Activated T-helper 1 cell treated with anti-CD3 and anti-CD28 coated beads, Interleukin-12 subunit alpha, Interleukin-12 subunit beta, Interleukin-2, Interleukin-4 antibody, amounts not matched to agents 30 ng/mL and 10 ng/mL and 1 ng/mL, durations not matched to agents 14 hours and 24 hours and 36 hours (primary cell): ENCODE measurements at regions not wholly inside any gene's neighbourhood (a gene's known extent, or its start where the extent isn't known, plus 50 kb on each side); places are given as distances from the start of the nearest gene placed in this dataset.

Source experiments
- DNase-seq: peaks from one replicate; pipeline ENCODE4 v3.0.0; 2021; ENCODE audit warnings: low spot score
- H3K27ac Mint-ChIP-seq: one replicate; pipeline ENCODE4 v1.8.0; 2021; ENCODE audit warnings: mild to moderate bottlenecking, mixed read lengths
- H3K27me3 Mint-ChIP-seq: one replicate; pipeline ENCODE4 v1.8.0; 2022; ENCODE audit warnings: mild to moderate bottlenecking, moderate library complexity, mixed read lengths; ENCODE audit not compliant: insufficient read depth
- H3K36me3 Mint-ChIP-seq: one replicate; pipeline ENCODE4 v1.8.0; 2021; ENCODE audit warnings: low read depth, mixed read lengths
- H3K4me1 Mint-ChIP-seq: one replicate; pipeline ENCODE4 v1.8.0; 2021; ENCODE audit warnings: low read depth, mixed read lengths
- H3K4me3 Mint-ChIP-seq: one replicate; pipeline ENCODE4 v1.8.0; 2021; ENCODE audit warnings: mild to moderate bottlenecking, moderate library complexity, mixed read lengths
- H3K9me3 Mint-ChIP-seq: one replicate; pipeline ENCODE4 v1.8.0; 2021; ENCODE audit warnings: mixed read lengths
- intact Hi-C: fragments of 100-400 bp; cut with micrococcal nuclease; formaldehyde crosslinking; loops from one replicate; pipeline ENCODE4 v1.15.1; 2024

GRCh38 chr4:58510652-58511051, 1400.5 kb upstream of the IGFBP7 start:
- peaks cover 3% of the 10 kb centered on the region for H3K9me3 Mint-ChIP-seq

GRCh38 chr4:58507079-58507478, 1396.9 kb upstream of the IGFBP7 start:
- H3K9me3 Mint-ChIP-seq, result peaks cover 7% of the 10 kb centered on the region
- intact Hi-C loops, result no loop called here

More at GRCh38 chr4:58510652-58511051, 1400.5 kb upstream of the IGFBP7 start:
- H3K4me3 Mint-ChIP-seq, result no peak overlapping the region
- no peak overlapping the region for H3K27ac Mint-ChIP-seq
- DNase-seq, result no peak
- H3K36me3 Mint-ChIP-seq, result no peaks in the 10 kb centered on the region
- H3K4me1 Mint-ChIP-seq, result no peaks in the 10 kb centered on the region
- intact Hi-C loops, result no loop called here
- no peaks in the 10 kb centered on the region for H3K27me3 Mint-ChIP-seq

GRCh38 chr4:58502839-58503238, 1392.7 kb upstream of the IGFBP7 start:
- no peaks in the 10 kb centered on the region for H3K36me3 Mint-ChIP-seq
- H3K27me3 Mint-ChIP-seq, result no peaks in the 10 kb centered on the region
- no peak for DNase-seq
- peaks cover 7% of the 10 kb centered on the region for H3K9me3 Mint-ChIP-seq
- no peak overlapping the region for H3K27ac Mint-ChIP-seq
- intact Hi-C loops, result no loop called here
- H3K4me1 Mint-ChIP-seq, result no peaks in the 10 kb centered on the region
- no peak overlapping the region for H3K4me3 Mint-ChIP-seq

More at GRCh38 chr4:58507079-58507478, 1396.9 kb upstream of the IGFBP7 start:
- H3K27ac Mint-ChIP-seq, result no peak overlapping the region
- no peaks in the 10 kb centered on the region for H3K36me3 Mint-ChIP-seq
- no peaks in the 10 kb centered on the region for H3K27me3 Mint-ChIP-seq
- no peak for DNase-seq
- H3K4me3 Mint-ChIP-seq, result no peak overlapping the region
- H3K4me1 Mint-ChIP-seq, result no peaks in the 10 kb centered on the region

DNA sequence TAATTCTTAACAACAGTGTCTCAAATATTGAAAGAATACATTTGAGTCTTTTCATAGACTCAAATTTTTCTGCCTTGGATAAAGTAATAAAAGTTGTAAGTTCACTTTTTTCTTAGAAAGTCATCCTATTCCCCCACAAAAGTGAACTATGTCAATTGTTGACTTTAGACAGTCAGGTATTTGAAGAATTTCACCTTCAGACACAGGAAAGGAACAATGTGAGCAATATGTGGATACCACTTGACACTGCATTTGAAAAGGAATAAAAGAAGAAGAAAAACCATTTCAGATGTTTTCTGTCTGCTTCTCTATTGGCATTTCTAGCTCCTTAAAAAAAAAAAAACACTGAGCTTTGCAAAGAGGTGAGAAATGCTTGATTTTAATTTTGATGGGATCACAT, 1389.0 kb upstream of the IGFBP7 start:
- Mint-ChIP-seq H3K36me3 (no peaks in the 10 kb centered on the region), H3K4me3 (no peak overlapping the region), H3K27ac (no peak overlapping the region), H3K9me3 (peaks cover 8% of the 10 kb centered on the region), H3K27me3 (no peaks in the 10 kb centered on the region), H3K4me1 (no peaks in the 10 kb centered on the region)
- intact Hi-C loops, result no loop called here
- DNase-seq, result no peak

DNA sequence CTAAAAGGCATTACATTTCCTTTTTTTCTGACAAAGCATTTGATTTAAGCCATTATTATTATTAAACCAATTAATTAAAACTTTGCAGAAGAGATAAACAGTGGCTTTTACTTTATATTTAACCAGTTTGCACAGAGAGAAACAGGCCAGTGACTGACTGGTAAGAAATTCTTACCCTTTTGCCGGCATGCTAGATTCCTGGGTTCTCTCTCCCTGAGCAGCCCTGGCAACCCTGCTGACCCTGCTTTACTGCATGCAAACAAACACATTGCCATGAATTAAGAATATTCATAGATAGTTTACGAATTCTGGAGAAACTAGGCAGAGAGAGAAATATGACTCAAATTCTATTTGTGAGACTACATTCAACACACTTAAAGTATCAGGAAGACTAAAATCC, 1381.4 kb upstream of the IGFBP7 start:
- Mint-ChIP-seq H3K27me3 (no peaks in the 10 kb centered on the region), H3K4me3 (no peak overlapping the region), H3K27ac (no peak overlapping the region), H3K9me3 (peaks cover 15% of the 10 kb centered on the region), H3K4me1 (no peaks in the 10 kb centered on the region), H3K36me3 (no peaks in the 10 kb centered on the region)
- intact Hi-C loops, result no loop called here
- DNase-seq, result no peak

DNA sequence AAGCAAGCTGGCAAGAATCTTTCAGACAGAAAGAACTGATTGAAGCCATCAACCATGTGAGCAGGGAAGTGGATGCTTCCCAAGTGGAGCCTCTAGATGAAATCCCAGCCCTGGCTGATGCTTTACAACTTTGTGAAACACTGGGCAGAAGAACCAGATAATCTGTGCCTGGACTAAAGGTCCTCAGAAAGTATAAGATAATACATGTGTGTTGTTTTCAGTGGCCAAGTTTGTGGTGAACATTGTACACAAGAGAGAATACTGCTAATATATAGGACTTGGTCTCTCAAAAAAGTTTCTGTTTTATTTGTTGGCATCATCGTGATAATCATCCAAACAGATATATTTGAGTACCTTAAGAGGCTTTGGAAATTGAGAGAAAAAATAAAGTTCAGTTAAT, 1367.8 kb upstream of the IGFBP7 start:
- Mint-ChIP-seq H3K27ac (no peak overlapping the region), H3K4me1 (no peaks in the 10 kb centered on the region), H3K9me3 (peaks cover 5% of the 10 kb centered on the region), H3K36me3 (no peaks in the 10 kb centered on the region), H3K27me3 (no peaks in the 10 kb centered on the region), H3K4me3 (no peak overlapping the region)
- no peak for DNase-seq
- intact Hi-C loops, result no loop called here

DNA sequence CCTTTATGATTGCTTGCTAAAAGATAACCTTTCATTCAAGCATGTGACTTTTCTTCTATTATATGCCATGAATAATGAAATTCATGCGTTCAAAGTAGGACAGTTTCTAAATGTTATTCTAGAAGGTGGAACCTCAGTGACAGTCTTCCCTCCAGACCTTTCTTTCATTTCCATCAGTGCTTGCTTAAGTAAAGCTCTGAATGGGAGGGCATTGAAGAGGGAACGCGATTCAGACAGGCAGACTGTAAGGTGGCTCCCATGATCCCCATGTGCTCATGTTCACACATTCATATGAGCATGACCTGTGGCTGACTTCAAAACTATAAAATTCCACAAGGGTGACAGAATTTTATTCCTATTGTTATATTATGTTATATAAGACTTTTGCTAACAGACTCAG, 1367.3 kb upstream of the IGFBP7 start:
- no peak overlapping the region for H3K4me3 Mint-ChIP-seq
- no peaks in the 10 kb centered on the region for H3K27me3 Mint-ChIP-seq
- H3K36me3 Mint-ChIP-seq, result no peaks in the 10 kb centered on the region
- intact Hi-C loops, result no loop called here
- no peak for DNase-seq
- H3K27ac Mint-ChIP-seq, result no peak overlapping the region
- no peaks in the 10 kb centered on the region for H3K4me1 Mint-ChIP-seq
- H3K9me3 Mint-ChIP-seq, result peaks cover 5% of the 10 kb centered on the region

DNA sequence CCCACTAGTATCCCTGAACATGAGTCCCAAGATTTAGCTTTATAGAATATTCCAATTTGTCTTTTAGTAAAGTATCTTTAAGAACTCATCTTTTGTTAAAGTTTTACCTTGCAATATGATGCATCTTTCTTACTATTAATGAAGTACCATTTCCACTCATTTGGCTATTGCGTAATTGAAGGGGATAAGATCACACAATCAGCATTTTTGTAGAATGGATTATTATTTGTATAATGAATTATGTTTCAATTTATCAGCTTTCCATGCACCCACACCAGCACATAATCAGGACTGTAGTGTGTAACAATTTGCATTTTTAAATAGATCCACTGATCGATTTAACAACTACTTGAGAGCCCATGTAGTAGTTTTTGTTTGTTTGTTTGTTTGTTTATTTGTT, 1364.9 kb upstream of the IGFBP7 start:
- H3K9me3 Mint-ChIP-seq, result peaks cover 5% of the 10 kb centered on the region
- H3K27me3 Mint-ChIP-seq, result no peaks in the 10 kb centered on the region
- no peak for DNase-seq
- H3K4me1 Mint-ChIP-seq, result no peaks in the 10 kb centered on the region
- H3K36me3 Mint-ChIP-seq, result no peaks in the 10 kb centered on the region
- no peak overlapping the region for H3K4me3 Mint-ChIP-seq
- intact Hi-C loops, result no loop called here
- no peak overlapping the region for H3K27ac Mint-ChIP-seq

DNA sequence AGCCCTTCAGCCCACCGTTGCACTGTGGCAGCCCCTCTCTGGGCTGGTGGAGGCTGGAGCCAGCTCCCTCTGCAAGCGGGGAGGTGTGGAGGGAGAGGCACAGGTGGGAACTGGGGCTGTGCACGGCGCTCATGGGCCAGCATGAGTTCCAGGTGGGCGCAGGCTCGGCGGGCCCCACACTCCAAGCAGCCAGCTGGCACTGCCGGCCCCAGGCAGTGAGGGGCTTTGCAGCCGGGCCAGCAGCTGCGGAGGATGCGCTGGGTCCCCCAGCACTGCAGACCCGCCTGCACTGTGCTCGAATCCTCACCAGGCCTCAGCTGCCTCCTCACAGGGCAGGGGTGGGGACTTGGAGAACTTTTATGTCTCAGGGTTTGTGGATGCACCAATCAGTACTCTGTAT, 1354.8 kb upstream of the IGFBP7 start:
- Mint-ChIP-seq H3K4me3 (no peak overlapping the region), H3K4me1 (no peaks in the 10 kb centered on the region), H3K9me3 (peaks cover 10% of the 10 kb centered on the region), H3K27ac (no peak overlapping the region), H3K27me3 (no peaks in the 10 kb centered on the region), H3K36me3 (no peaks in the 10 kb centered on the region)
- intact Hi-C loops, result no loop called here
- no peak for DNase-seq

DNA sequence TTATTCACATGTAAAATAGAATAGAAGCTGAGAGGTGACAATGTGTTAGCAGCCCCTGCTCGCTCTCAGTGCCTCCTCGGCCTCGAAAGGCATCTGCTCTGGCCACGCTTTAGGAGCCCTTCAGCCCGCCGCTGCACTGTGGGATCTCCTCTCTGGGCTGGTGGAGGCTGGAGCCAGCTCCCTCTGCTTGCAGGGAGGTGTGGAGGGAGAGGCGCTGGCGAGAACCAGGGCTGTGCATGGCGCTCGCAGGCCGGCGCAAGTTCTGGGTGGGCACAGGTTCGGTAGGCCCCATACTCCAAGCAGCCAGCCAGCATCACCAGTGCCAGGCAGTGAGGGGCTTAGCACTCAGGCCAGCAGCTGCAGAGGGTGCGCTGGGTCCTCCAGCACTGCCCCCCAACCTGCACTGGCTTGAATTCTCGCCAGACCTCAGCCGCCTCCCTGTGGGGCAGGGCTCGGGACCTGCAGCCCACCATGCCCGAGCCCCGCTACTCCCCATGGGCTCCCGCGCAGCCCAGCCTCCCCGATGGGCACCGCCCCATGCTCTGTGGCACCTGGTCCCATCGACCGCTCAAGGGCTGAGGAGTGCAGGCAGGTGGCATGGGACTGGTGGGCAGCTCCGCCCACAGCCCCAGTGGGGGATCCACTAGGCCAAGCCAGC, 1346.7 kb upstream of the IGFBP7 start:
- Mint-ChIP-seq H3K4me1 (no peaks in the 10 kb centered on the region), H3K27ac (no peak overlapping the region), H3K36me3 (no peaks in the 10 kb centered on the region), H3K4me3 (no peak overlapping the region), H3K9me3 (peaks cover 20% of the 10 kb centered on the region), H3K27me3 (no peaks in the 10 kb centered on the region)
- no peak for DNase-seq
- intact Hi-C loops, result no loop called here

- no peaks in the 10 kb centered on the region for H3K36me3 Mint-ChIP-seq
- no peak for DNase-seq
- H3K27me3 Mint-ChIP-seq, result no peaks in the 10 kb centered on the region
- H3K9me3 Mint-ChIP-seq, result peaks cover 17% of the 10 kb centered on the region
- H3K4me3 Mint-ChIP-seq, result no peak overlapping the region
- no peak overlapping the region for H3K27ac Mint-ChIP-seq
- intact Hi-C loops, result no loop called here
- H3K4me1 Mint-ChIP-seq, result no peaks in the 10 kb centered on the region
These were observed 1343.8 kb upstream of the IGFBP7 start for GRCh38 chr4:58453956-58454355.

DNA sequence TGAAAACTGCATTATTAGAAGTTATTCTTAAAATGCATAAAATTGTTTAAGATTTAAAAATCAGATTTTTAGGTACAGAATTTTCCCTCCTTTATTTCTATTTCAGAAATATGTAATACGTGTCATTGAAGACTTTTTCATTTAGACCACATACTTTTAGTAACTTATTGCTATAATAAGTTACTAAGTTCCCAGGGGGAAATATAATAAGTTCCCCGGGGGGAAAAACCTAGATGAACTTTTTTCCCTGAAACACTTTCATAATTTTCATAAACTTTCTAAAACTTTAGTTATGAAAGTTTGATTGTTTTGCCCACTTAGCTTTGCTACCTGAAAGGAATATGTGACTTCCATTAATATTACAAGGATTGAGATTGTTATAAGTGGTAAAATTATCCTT, 1341.5 kb upstream of the IGFBP7 start:
- no peak overlapping the region for H3K27ac Mint-ChIP-seq
- no peaks in the 10 kb centered on the region for H3K4me1 Mint-ChIP-seq

GRCh38 chr4:58435871-58436270, 1325.7 kb upstream of the IGFBP7 start:
- no peak for DNase-seq
- intact Hi-C loops, result no loop called here

More for the DNA sequence above, 1341.5 kb upstream of the IGFBP7 start:
- Mint-ChIP-seq H3K27me3 (no peaks in the 10 kb centered on the region), H3K4me3 (no peak overlapping the region), H3K36me3 (no peaks in the 10 kb centered on the region), H3K9me3 (peaks cover 9% of the 10 kb centered on the region)
- DNase-seq, result no peak
- intact Hi-C loops, result no loop called here

GRCh38 chr4:58413849-58414248, 1303.7 kb upstream of the IGFBP7 start:
- DNase-seq, result no peak
- Mint-ChIP-seq H3K27me3 (no peaks in the 10 kb centered on the region), H3K9me3 (peaks cover 5% of the 10 kb centered on the region), H3K36me3 (no peaks in the 10 kb centered on the region), H3K4me1 (no peaks in the 10 kb centered on the region), H3K27ac (no peak overlapping the region), H3K4me3 (no peak overlapping the region)
- intact Hi-C loops, result no loop called here

More at GRCh38 chr4:58435871-58436270, 1325.7 kb upstream of the IGFBP7 start:
- Mint-ChIP-seq H3K9me3 (peaks cover 14% of the 10 kb centered on the region), H3K4me1 (no peaks in the 10 kb centered on the region), H3K4me3 (no peak overlapping the region), H3K27ac (no peak overlapping the region), H3K27me3 (peaks cover 2% of the 10 kb centered on the region), H3K36me3 (no peaks in the 10 kb centered on the region)
